NT2/D1 (cell line): ENCODE measurements at regions not wholly inside any gene's neighbourhood (a gene's known extent, or its start where the extent isn't known, plus 50 kb on each side); places are given as distances from the start of the nearest gene placed in this dataset.

Experiments
- SUZ12 ChIP-seq: IDR thresholded peaks from 2 replicates; pipeline ENCODE4 v1.6.1; 2011; ENCODE audit not compliant: insufficient read length, insufficient read depth; ENCODE audit errors: extremely low read depth
- YY1 ChIP-seq: IDR thresholded peaks from 2 replicates; pipeline ENCODE4 v1.6.1; 2011; ENCODE audit not compliant: insufficient read length, insufficient read depth
- ZNF274 ChIP-seq: IDR thresholded peaks from 2 replicates; pipeline ENCODE4 v1.6.1; 2011; ENCODE audit warnings: mild to moderate bottlenecking, low read depth, low read length

- TF ChIP-seq ZNF274 (no peak), SUZ12 (no peak), YY1 (no peak)
Measured at GRCh38 chr10:90432866-90433265, 425.0 kb downstream of the HTR7 start.
